Retina (tissue), 1 donor: ENCODE measurements at regions not wholly inside any gene's neighbourhood (a gene's known extent, or its start where the extent isn't known, plus 50 kb on each side); places are given as distances from the start of the nearest gene placed in this dataset.

Experiments used
- DNase-seq: peaks from one replicate; pipeline ENCODE4 v3.0.0-alpha.2; 2016

- DNase-seq, result no peak
Measured at GRCh38 chr7:13822678-13823077, 166.8 kb downstream of the ETV1 start.

- DNase-seq, result no peak
Measured at GRCh38 chr7:13826752-13827151, 162.7 kb downstream of the ETV1 start.

- no peak for DNase-seq
Measured at GRCh38 chr7:13827716-13828115, 161.8 kb downstream of the ETV1 start.

GRCh38 chr7:13829231-13829630 is 160.2 kb downstream of the ETV1 start:
- DNase-seq, result no peak

- DNase-seq, result no peak
Measured at GRCh38 chr7:13829914-13830900, 159.3 kb downstream of the ETV1 start.

- no peak for DNase-seq
Measured at GRCh38 chr7:13832346-13832745, 157.1 kb downstream of the ETV1 start.

- DNase-seq, result no peak
Measured at GRCh38 chr7:13834328-13834761, 155.1 kb downstream of the ETV1 start.

GRCh38 chr7:13835442-13835841 is 154.0 kb downstream of the ETV1 start:
- no peak for DNase-seq

GRCh38 chr7:13839063-13839462 is 150.4 kb downstream of the ETV1 start:
- no peak for DNase-seq
